ENCODE measurements at regions not wholly inside any gene's neighbourhood (a gene's known extent, or its start where the extent isn't known, plus 50 kb on each side); places are given as distances from the start of the nearest gene placed in this dataset.

- no peak for FAIRE-seq
- Histone ChIP-seq H3K4me3 (ENCODE audit: low read depth, low read length) (no peak overlapping the region), H3K27me3 (ENCODE audit: control insufficient read depth, insufficient read depth, low read length) (peaks cover 7% of the 10 kb centered on the region), H3K36me3 (ENCODE audit: control insufficient read depth, insufficient read depth, low read length) (no peaks in the 10 kb centered on the region)
- TF ChIP-seq, protein P1, sequence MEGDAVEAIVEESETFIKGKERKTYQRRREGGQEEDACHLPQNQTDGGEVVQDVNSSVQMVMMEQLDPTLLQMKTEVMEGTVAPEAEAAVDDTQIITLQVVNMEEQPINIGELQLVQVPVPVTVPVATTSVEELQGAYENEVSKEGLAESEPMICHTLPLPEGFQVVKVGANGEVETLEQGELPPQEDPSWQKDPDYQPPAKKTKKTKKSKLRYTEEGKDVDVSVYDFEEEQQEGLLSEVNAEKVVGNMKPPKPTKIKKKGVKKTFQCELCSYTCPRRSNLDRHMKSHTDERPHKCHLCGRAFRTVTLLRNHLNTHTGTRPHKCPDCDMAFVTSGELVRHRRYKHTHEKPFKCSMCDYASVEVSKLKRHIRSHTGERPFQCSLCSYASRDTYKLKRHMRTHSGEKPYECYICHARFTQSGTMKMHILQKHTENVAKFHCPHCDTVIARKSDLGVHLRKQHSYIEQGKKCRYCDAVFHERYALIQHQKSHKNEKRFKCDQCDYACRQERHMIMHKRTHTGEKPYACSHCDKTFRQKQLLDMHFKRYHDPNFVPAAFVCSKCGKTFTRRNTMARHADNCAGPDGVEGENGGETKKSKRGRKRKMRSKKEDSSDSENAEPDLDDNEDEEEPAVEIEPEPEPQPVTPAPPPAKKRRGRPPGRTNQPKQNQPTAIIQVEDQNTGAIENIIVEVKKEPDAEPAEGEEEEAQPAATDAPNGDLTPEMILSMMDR (IDR thresholded peaks at IDR 0.05; ENCODE audit: insufficient read depth, low read length, severe bottlenecking), result no peak
- no peak for DNase-seq (ENCODE audit: low read depth)
Measured at GRCh38 chr11:32171445-32171844, 80.6 kb downstream of the RCN1 start.

DNA sequence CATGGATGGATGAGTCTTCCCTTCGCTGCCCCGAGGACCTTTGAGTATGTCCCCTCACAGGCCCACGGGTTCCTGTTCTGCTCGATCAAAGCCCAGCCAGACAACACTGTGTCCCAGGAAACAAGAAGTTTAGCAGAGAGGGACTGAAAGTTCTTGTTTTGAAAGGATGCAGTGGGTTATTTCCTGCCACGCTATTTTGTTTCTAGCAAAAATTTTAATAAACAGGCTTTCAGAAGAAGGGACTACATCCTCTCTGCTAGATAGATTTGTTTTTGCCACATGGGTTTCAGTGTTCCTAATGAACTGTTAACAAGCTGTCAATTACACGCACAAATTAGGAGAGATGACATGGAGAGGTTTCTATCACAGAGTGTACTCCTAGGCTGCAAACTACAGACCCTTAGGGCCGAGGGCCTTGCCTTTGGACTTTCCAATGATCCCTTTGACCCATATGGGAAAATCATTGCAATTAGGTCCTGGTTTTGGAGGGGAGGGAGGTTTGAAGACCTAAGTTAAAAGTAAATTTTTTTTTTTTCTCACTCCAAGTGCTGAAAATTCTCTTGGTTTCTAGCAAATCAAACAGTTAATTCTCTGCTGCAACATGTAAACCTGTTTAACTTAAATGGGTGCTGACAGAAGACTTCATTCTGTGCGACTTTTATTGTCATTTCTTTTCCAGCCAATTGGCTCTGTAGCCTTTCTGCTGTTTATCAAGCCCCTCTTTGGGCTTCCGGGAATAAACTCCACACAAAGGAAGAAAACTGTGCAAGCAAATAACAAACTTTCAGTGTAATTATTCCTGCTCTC is 81.4 kb downstream of the RCN1 start:
- DNase-seq (ENCODE audit: low read depth) (no peak), FAIRE-seq (no peak)
- TF ChIP-seq, protein P1 (IDR thresholded peaks at IDR 0.05; ENCODE audit: insufficient read depth, low read length, severe bottlenecking), result no peak
- Histone ChIP-seq H3K4me3 (ENCODE audit: low read depth, low read length) (no peak overlapping the region), H3K36me3 (ENCODE audit: control insufficient read depth, insufficient read depth, low read length) (no peaks in the 10 kb centered on the region), H3K27me3 (ENCODE audit: control insufficient read depth, insufficient read depth, low read length) (peaks cover 7% of the 10 kb centered on the region)

- DNase-seq (ENCODE audit: low read depth), result peak; percentile 43
Measured at GRCh38 chr11:32172848-32173834, 82.3 kb downstream of the RCN1 start.

GRCh38 chr11:32173977-32174376 is 83.1 kb downstream of the RCN1 start:
- FAIRE-seq (no peak), DNase-seq (ENCODE audit: low read depth) (no peak)
- TF ChIP-seq, protein P1 (IDR thresholded peaks at IDR 0.05; ENCODE audit: insufficient read depth, low read length, severe bottlenecking), result no peak
- H3K27me3 ChIP-seq (ENCODE audit: control insufficient read depth, insufficient read depth, low read length), result peaks cover 7% of the 10 kb centered on the region
- no peak overlapping the region for H3K4me3 ChIP-seq (ENCODE audit: low read depth, low read length)
- H3K36me3 ChIP-seq (ENCODE audit: control insufficient read depth, insufficient read depth, low read length), result no peaks in the 10 kb centered on the region

More at GRCh38 chr11:32172848-32173834, 82.3 kb downstream of the RCN1 start:
- Histone ChIP-seq H3K36me3 (ENCODE audit: control insufficient read depth, insufficient read depth, low read length) (no peaks in the 10 kb centered on the region), H3K4me3 (ENCODE audit: low read depth, low read length) (no peak overlapping the region), H3K27me3 (ENCODE audit: control insufficient read depth, insufficient read depth, low read length) (peaks cover 7% of the 10 kb centered on the region)
- FAIRE-seq, result no peak
- TF ChIP-seq, protein P1 (IDR thresholded peaks at IDR 0.05; ENCODE audit: insufficient read depth, low read length, severe bottlenecking), result peak; percentile 82

DNA sequence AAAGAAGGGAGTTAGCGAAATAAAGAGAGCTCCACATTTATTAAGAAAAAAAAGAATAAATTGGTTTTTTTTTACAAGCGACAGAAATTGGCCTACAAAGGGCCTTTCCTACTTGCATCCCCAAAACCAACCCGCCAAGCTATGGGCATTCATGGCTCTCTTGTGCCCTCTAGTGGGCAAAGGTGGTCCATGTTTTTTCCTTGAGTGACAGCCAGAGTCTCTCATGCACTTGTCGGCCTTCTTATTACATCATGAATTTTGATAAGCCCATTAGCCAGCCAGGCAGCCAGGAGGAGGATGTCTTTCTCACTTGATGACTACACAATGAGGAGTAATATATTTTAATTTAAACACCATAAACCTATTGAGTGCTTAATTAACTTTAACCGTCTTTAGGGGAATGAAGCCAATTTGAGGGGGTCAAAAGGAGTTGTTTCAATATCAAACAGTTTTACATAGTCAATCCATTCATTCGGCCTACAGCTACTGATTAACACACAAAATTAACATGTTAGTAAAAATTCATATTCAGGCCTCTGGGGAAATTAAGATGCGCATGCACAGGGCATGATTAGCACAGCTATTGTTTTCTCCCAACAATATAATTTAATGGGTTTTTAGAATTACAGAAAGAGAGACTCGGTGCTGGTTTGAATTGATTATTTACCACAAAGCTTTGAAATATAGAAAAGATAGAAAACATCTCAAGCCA is 85.5 kb downstream of the RCN1 start:
- no peak for FAIRE-seq
- no peaks in the 10 kb centered on the region for H3K36me3 ChIP-seq (ENCODE audit: control insufficient read depth, insufficient read depth, low read length)
- no peak overlapping the region for H3K4me3 ChIP-seq (ENCODE audit: low read depth, low read length)
- peaks cover 7% of the 10 kb centered on the region for H3K27me3 ChIP-seq (ENCODE audit: control insufficient read depth, insufficient read depth, low read length)
- DNase-seq (ENCODE audit: low read depth), result peak; percentile 74
- TF ChIP-seq, protein P1 (IDR thresholded peaks at IDR 0.05; ENCODE audit: insufficient read depth, low read length, severe bottlenecking), result peak; percentile 88

Measured in bronchial epithelial cell (primary cell).